H1 (cell line): ENCODE measurements at regions not wholly inside any gene's neighbourhood (a gene's known extent, or its start where the extent isn't known, plus 50 kb on each side); places are given as distances from the start of the nearest gene placed in this dataset.

Experiments
- CTCF ChIA-PET: fragments of 300-600 bp; sonication (Branson Sonifier 250); formaldehyde crosslinking; loops from one replicate; lab custom pipeline; 2021; ENCODE audit not compliant: partially characterized antibody; lab: Charles Lee
- POLR2A ChIA-PET: fragments of 300-600 bp; sonication (Branson Sonifier 250); formaldehyde crosslinking; loops from one replicate; lab custom pipeline; 2021; ENCODE audit warnings: inconsistent platforms; ENCODE audit not compliant: partially characterized antibody; lab: Charles Lee
- DNase-seq, 2 experiments: peaks; one replicate each; pipeline versions ENCODE4 v3.0.0 to v3.0.0-alpha.2; 2010 to 2022; ENCODE audit warnings: low spot score in 2 of 2, low read depth in 1 of 2, mixed read lengths in 1 of 2
- FAIRE-seq: peaks from 2 replicates; lab custom pipeline; 2011; peaks lifted over from hg19 to GRCh38; lab: Jason Lieb, UNC
- H2AFZ ChIP-seq: 2 replicates; pipeline ENCODE4 v1.8.1; 2012; ENCODE audit warnings: low read length, inconsistent platforms
- H2AK5ac ChIP-seq: 2 replicates; pipeline ENCODE4 v1.6.1; 2013; ENCODE audit warnings: low read depth, low read length
- H2BK120ac ChIP-seq: replicated peaks from 2 replicates; pipeline ENCODE3; 2013; ENCODE audit warnings: low read depth, low read length, inconsistent platforms
- H2BK12ac ChIP-seq: 2 replicates; pipeline ENCODE4 v1.6.1; 2013; ENCODE audit warnings: low read depth, low read length
- H2BK15ac ChIP-seq: 2 replicates; pipeline ENCODE4 v1.6.1; 2013; ENCODE audit warnings: low read length
- H2BK20ac ChIP-seq: 2 replicates; pipeline ENCODE4 v1.6.1; 2013; ENCODE audit warnings: low read length
- H2BK5ac ChIP-seq: 2 replicates; pipeline ENCODE4 v1.6.1; 2013; ENCODE audit warnings: low read depth, low read length
- H3K14ac ChIP-seq: 2 replicates; pipeline ENCODE4 v1.6.1; 2013; ENCODE audit warnings: inconsistent platforms; ENCODE audit not compliant: insufficient read length
- H3K18ac ChIP-seq: 2 replicates; pipeline ENCODE4 v1.6.1; 2013; ENCODE audit warnings: low read length; ENCODE audit errors: extremely low read depth
- H3K23ac ChIP-seq: 2 replicates; pipeline ENCODE4 v1.6.1; 2013; ENCODE audit warnings: inconsistent platforms; ENCODE audit not compliant: insufficient read length
- H3K23me2 ChIP-seq: 2 replicates; pipeline ENCODE4 v1.6.1; 2013; ENCODE audit warnings: low read depth, low read length
- H3K27ac ChIP-seq: 2 replicates; pipeline ENCODE4 v1.6.1; 2011; ENCODE audit warnings: low read depth, low read length, inconsistent platforms
- H3K27me3 ChIP-seq, 4 experiments: replicated peaks in 1 of 4; 1 replicate in 1 of 4; 2 replicates in 3 of 4; pipeline versions ENCODE4 v1.6.1 to v1.8.1; 2011 to 2013; ENCODE audit warnings: low read length in 3 of 4, mild to moderate bottlenecking in 3 of 4, inconsistent platforms in 2 of 4, mixed read lengths in 2 of 4, moderate library complexity in 1 of 4; ENCODE audit not compliant: control insufficient read depth in 3 of 4, insufficient read depth in 3 of 4; ENCODE audit errors: extremely low read depth in 1 of 4
- H3K36me3 ChIP-seq, 4 experiments: 2 replicates each; pipeline versions ENCODE4 v1.6.1 to v1.8.1; 2011 to 2013; ENCODE audit warnings: mild to moderate bottlenecking in 4 of 4, low read length in 3 of 4, moderate library complexity in 2 of 4, control low read depth in 1 of 4, inconsistent platforms in 1 of 4; ENCODE audit not compliant: insufficient read depth in 4 of 4, control insufficient read depth in 2 of 4
- H3K4ac ChIP-seq: replicated peaks from 2 replicates; pipeline ENCODE3; 2013; ENCODE audit warnings: low read length, low read depth, mixed read lengths, inconsistent platforms; ENCODE audit not compliant: insufficient read length
- H3K4me1 ChIP-seq, 4 experiments: replicated peaks in 1 of 4; 1 replicate in 1 of 4; 2 replicates in 3 of 4; pipeline versions ENCODE4 v1.6.1 to v1.8.1; 2011 to 2013; ENCODE audit warnings: low read length in 3 of 4, inconsistent platforms in 2 of 4, mixed read lengths in 1 of 4; ENCODE audit not compliant: insufficient read depth in 4 of 4, control insufficient read depth in 3 of 4
- H3K4me2 ChIP-seq, 2 experiments: 2 replicates each; pipeline versions ENCODE4 v1.6.1 to v1.8.1; 2011 to 2013; ENCODE audit warnings: low read depth in 2 of 2, low read length in 2 of 2, control low read depth in 1 of 2, inconsistent platforms in 1 of 2, mild to moderate bottlenecking in 1 of 2; ENCODE audit not compliant: insufficient read depth in 1 of 2
- H3K4me3 ChIP-seq, 4 experiments: fragments of 200-600, 300-600 bp in 1 of 4; sonication (generic), shearing (Covaris generic), sonication (Bioruptor Twin) in 1 of 4; 2 replicates each; pipeline versions ENCODE4 v1.5.1 to v1.8.1; 2011 to 2016; ENCODE audit warnings: low read length in 4 of 4, low read depth in 3 of 4, control low read depth in 2 of 4, inconsistent platforms in 2 of 4, mild to moderate bottlenecking in 2 of 4, mixed read lengths in 1 of 4, moderate library complexity in 1 of 4; ENCODE audit not compliant: insufficient read depth in 2 of 4; ENCODE audit errors: extremely low read depth in 1 of 4
- H3K56ac ChIP-seq: replicated peaks from 2 replicates; pipeline ENCODE3; 2013; ENCODE audit warnings: low read depth, mild to moderate bottlenecking, mixed read lengths, low read length, inconsistent platforms; ENCODE audit not compliant: insufficient read length
- H3K79me1 ChIP-seq: 2 replicates; pipeline ENCODE4 v1.6.1; 2013; ENCODE audit warnings: low read depth, low read length, control low read depth
- H3K79me2 ChIP-seq, 2 experiments: 2 replicates each; pipeline versions ENCODE4 v1.6.1 to v1.8.1; 2012 to 2013; ENCODE audit warnings: low read length in 2 of 2, mild to moderate bottlenecking in 2 of 2, inconsistent platforms in 1 of 2; ENCODE audit not compliant: insufficient read depth in 2 of 2, control insufficient read depth in 1 of 2
- H3K9ac ChIP-seq, 4 experiments: replicated peaks in 1 of 4; 1 replicate in 1 of 4; 2 replicates in 3 of 4; pipeline versions ENCODE4 v1.6.1 to v1.8.1; 2011 to 2013; ENCODE audit warnings: low read depth in 3 of 4, low read length in 3 of 4, control low read depth in 2 of 4, mild to moderate bottlenecking in 2 of 4, moderate library complexity in 2 of 4, inconsistent platforms in 1 of 4; ENCODE audit errors: extremely low read depth in 1 of 4
- H3K9me3 ChIP-seq, 2 experiments: 2 replicates each; pipeline versions ENCODE4 v1.6.1 to v1.8.1; 2012 to 2013; ENCODE audit warnings: mild to moderate bottlenecking in 2 of 2, moderate library complexity in 2 of 2, control low read depth in 1 of 2, inconsistent platforms in 1 of 2, low read depth in 1 of 2, low read length in 1 of 2, mixed read lengths in 1 of 2; ENCODE audit not compliant: insufficient read depth in 2 of 2
- H4K20me1 ChIP-seq, 2 experiments: replicated peaks in 1 of 2; 2 replicates each; pipeline versions ENCODE3 to v1.8.1; 2011 to 2013; ENCODE audit warnings: inconsistent platforms in 2 of 2, low read length in 2 of 2, mild to moderate bottlenecking in 1 of 2; ENCODE audit not compliant: insufficient read depth in 2 of 2, control insufficient read depth in 1 of 2
- H4K5ac ChIP-seq: 2 replicates; pipeline ENCODE4 v1.6.1; 2013; ENCODE audit warnings: low read length, low read depth, mixed read lengths, inconsistent platforms; ENCODE audit not compliant: insufficient read length
- H4K8ac ChIP-seq: 2 replicates; pipeline ENCODE4 v1.8.0; 2013; ENCODE audit warnings: mild to moderate bottlenecking, moderate library complexity, low read length, inconsistent platforms; ENCODE audit not compliant: insufficient read depth; ENCODE audit errors: extremely low read depth
- H4K91ac ChIP-seq: replicated peaks from 2 replicates; pipeline ENCODE3; 2013; ENCODE audit warnings: low read length, mixed read lengths, inconsistent platforms; ENCODE audit not compliant: insufficient read length
- ASH2L ChIP-seq: fragments of 200-600, 300-600 bp; sonication (generic); IDR thresholded peaks from one replicate; pipeline ENCODE4 v1.7.1; 2017; ENCODE audit warnings: low read length
- BRCA1 ChIP-seq: IDR thresholded peaks from 2 replicates; pipeline ENCODE4 v1.6.1; 2012; ENCODE audit warnings: low read depth, low read length, improper control_type of control experiment
- CHD1 ChIP-seq: IDR thresholded peaks from 2 replicates; pipeline ENCODE4 v1.6.1; 2012; ENCODE audit warnings: low read depth, low read length, improper control_type of control experiment
- CHD2 ChIP-seq: IDR thresholded peaks from 2 replicates; pipeline ENCODE4 v1.6.1; 2012; ENCODE audit warnings: low read length, improper control_type of control experiment
- CREB1 ChIP-seq: IDR thresholded peaks from 2 replicates; pipeline ENCODE4 v1.6.1; 2012; ENCODE audit warnings: inconsistent platforms
- EGR1 ChIP-seq: IDR thresholded peaks from 2 replicates; pipeline ENCODE4 v1.6.1; 2011; ENCODE audit warnings: low read depth, low read length, borderline replicate concordance
- GABPA ChIP-seq: IDR thresholded peaks from 2 replicates; pipeline ENCODE4 v1.6.1; 2011; ENCODE audit warnings: mild to moderate bottlenecking, low read length, moderate library complexity, borderline replicate concordance; ENCODE audit not compliant: insufficient read depth
- JUN ChIP-seq: IDR thresholded peaks from 2 replicates; pipeline ENCODE4 v1.6.1; 2011; ENCODE audit warnings: low read depth, mild to moderate bottlenecking, improper control_type of control experiment, low read length
- NANOG ChIP-seq: IDR thresholded peaks from 2 replicates; pipeline ENCODE4 v1.6.1; 2011; ENCODE audit warnings: low read length, low read depth, mild to moderate bottlenecking, inconsistent platforms; ENCODE audit not compliant: insufficient read depth, poor library complexity, severe bottlenecking
- NRF1 ChIP-seq: IDR thresholded peaks from 2 replicates; pipeline ENCODE4 v1.6.1; 2011; ENCODE audit warnings: mild to moderate bottlenecking, low read depth, low read length, improper control_type of control experiment
- POLR2AphosphoS5 ChIP-seq: IDR thresholded peaks from 2 replicates; pipeline ENCODE4 v1.6.1; 2011; ENCODE audit warnings: low read depth, low read length
- RAD21 ChIP-seq, 2 experiments: IDR thresholded peaks in 1 of 2; conservative IDR thresholded peaks in 1 of 2; 2 replicates each; pipeline ENCODE4 v1.6.1; 2011; ENCODE audit warnings: low read depth in 2 of 2, low read length in 2 of 2, improper control_type of control experiment in 1 of 2, inconsistent platforms in 1 of 2, mild to moderate bottlenecking in 1 of 2, moderate library complexity in 1 of 2
- RBBP5 ChIP-seq: IDR thresholded peaks from 2 replicates; pipeline ENCODE4 v1.7.1; 2012; ENCODE audit warnings: low read depth, mild to moderate bottlenecking, inconsistent platforms, low read length, moderate library complexity, borderline replicate concordance
- RXRA ChIP-seq: IDR thresholded peaks from 2 replicates; pipeline ENCODE4 v1.6.1; 2011; ENCODE audit warnings: low read depth, mild to moderate bottlenecking, low read length, moderate library complexity; ENCODE audit not compliant: insufficient read depth
- TAF1 ChIP-seq: IDR thresholded peaks from 2 replicates; pipeline ENCODE4 v1.6.1; 2011; ENCODE audit warnings: mild to moderate bottlenecking, low read depth, low read length
- TAF7 ChIP-seq: optimal IDR thresholded peaks from 2 replicates; pipeline ENCODE3; 2011; ENCODE audit warnings: low read depth, mild to moderate bottlenecking, inconsistent platforms, low read length, moderate library complexity, borderline replicate concordance
- TBP ChIP-seq: IDR thresholded peaks from 2 replicates; pipeline ENCODE4 v1.6.1; 2011; ENCODE audit warnings: low read depth, low read length, improper control_type of control experiment
- TCF12 ChIP-seq: IDR thresholded peaks from 2 replicates; pipeline ENCODE4 v1.6.1; 2011; ENCODE audit warnings: low read depth, mild to moderate bottlenecking, low read length

GRCh38 chr3:135581806-135582205 is 383.7 kb upstream of the PPP2R3A start:
- FAIRE-seq = no peak
- H3K79me2 ChIP-seq = no peaks in the 10 kb centered on the region
- ChIA-PET POLR2A (no interaction called here), CTCF (no interaction called here)
- no peak overlapping the region for H3K14ac ChIP-seq
- H3K27me3 ChIP-seq = no peaks in the 10 kb centered on the region
- no peak overlapping the region for H4K91ac ChIP-seq
- no peak overlapping the region for H3K4me3 ChIP-seq
- DNase-seq = no peak
- H3K23ac ChIP-seq = no peak overlapping the region
- peaks cover 0 to 6% (median 2%) of the 10 kb centered on the region in 4 experiments; a peak in 2 of 7 replicates for H3K4me1 ChIP-seq
- no peak overlapping the region for H2BK20ac ChIP-seq
- no peak overlapping the region for H4K5ac ChIP-seq
- H4K8ac ChIP-seq = no peak overlapping the region
- H3K4ac ChIP-seq = no peak overlapping the region
- no peak overlapping the region for H3K4me2 ChIP-seq
- no peaks in the 10 kb centered on the region for H3K36me3 ChIP-seq
- H3K23me2 ChIP-seq = no peaks in the 10 kb centered on the region
- no peaks in the 10 kb centered on the region for H4K20me1 ChIP-seq
- H3K9me3 ChIP-seq = peaks cover 0 to 8% of the 10 kb centered on the region in 2 experiments; a peak in 2 of 4 replicates
- H2BK15ac ChIP-seq = no peak overlapping the region
- H3K27ac ChIP-seq = no peak overlapping the region
- no peak overlapping the region for H2AK5ac ChIP-seq
- no peak overlapping the region for H3K56ac ChIP-seq
- H2BK120ac ChIP-seq = no peak overlapping the region
- H2BK12ac ChIP-seq = no peak overlapping the region
- H2BK5ac ChIP-seq = no peak overlapping the region
- H3K18ac ChIP-seq = no peak overlapping the region
- H2AFZ ChIP-seq = no peak overlapping the region
- no peak overlapping the region for H3K9ac ChIP-seq
- H3K79me1 ChIP-seq = no peaks in the 10 kb centered on the region
- TF ChIP-seq EGR1 = no peak
- no peak for TF ChIP-seq CHD1
- no peak for TF ChIP-seq NANOG
- no peak for TF ChIP-seq JUN
- no peak for TF ChIP-seq CREB1
- no peak for TF ChIP-seq TCF12
- no peak for TF ChIP-seq GABPA
- TF ChIP-seq ASH2L = no peak
- no peak for TF ChIP-seq RXRA
- no peak for TF ChIP-seq TAF1
- TF ChIP-seq NRF1 = no peak
- TF ChIP-seq RBBP5 = no peak
- TF ChIP-seq BRCA1 = no peak
- no peak for TF ChIP-seq CHD2
- no peak for TF ChIP-seq TBP
- TF ChIP-seq POLR2AphosphoS5 = no peak
- no peak for TF ChIP-seq TAF7
- TF ChIP-seq RAD21 (IDR thresholded peaks at IDR 0.05 in 1 of 2, conservative IDR thresholded peaks at IDR 0.05 in 1 of 2; ENCODE audit: low read depth in 2 of 2, low read length in 2 of 2) = no peak
